ENCODE measurements at regions not wholly inside any gene's neighbourhood (a gene's known extent, or its start where the extent isn't known, plus 50 kb on each side); places are given as distances from the start of the nearest gene placed in this dataset.
A peak's percentile ranks its signal among the peaks of the same experiment; 100 is the strongest.

GRCh38 chr3:177340243-177340830, 143.1 kb upstream of the TBL1XR1 start:
- CTCF ChIA-PET = no interaction called here
- Histone ChIP-seq H3K27me3 (replicated peaks; ENCODE audit: insufficient read depth, low read depth, low read length, poor library complexity) (no peaks in the 10 kb centered on the region), H3K27ac (ENCODE audit: low read depth, low read length, poor library complexity, severe bottlenecking) (peak overlapping the region; percentile 11), H3K36me3 (ENCODE audit: insufficient read depth, low read length, poor library complexity, severe bottlenecking) (no peaks in the 10 kb centered on the region), H3K4me1 (ENCODE audit: insufficient read depth, low read length, poor library complexity, severe bottlenecking) (peaks cover 59% of the 10 kb centered on the region), H3K9me3 (ENCODE audit: low read depth, low read length, poor library complexity, severe bottlenecking) (no peaks in the 10 kb centered on the region), H3K4me3 (ENCODE audit: low read depth, low read length, poor library complexity, severe bottlenecking) (no peak overlapping the region)
- no TSS peak for BruUV-seq (replicated peaks)
- TF ChIP-seq EZH2 (IDR thresholded peaks at IDR 0.05; ENCODE audit: borderline replicate concordance, low read depth, low read length, poor library complexity, severe bottlenecking) (no peak), CTCF (conservative IDR thresholded peaks at IDR 0.05; ENCODE audit: low read depth, low read length) (no peak)
- intact Hi-C loops (cut with micrococcal nuclease; ENCODE audit: unreplicated experiment) = no loop called here
- no peak for DNase-seq (ENCODE audit: low spot score)
- POLR2A ChIA-PET (ENCODE audit: low non-redundant PET) = no interaction called here

- peak; percentile 52 for DNase-seq (ENCODE audit: low spot score)
- no TSS peak for BruUV-seq (replicated peaks)
- no peaks in the 10 kb centered on the region for H3K27me3 ChIP-seq (replicated peaks; ENCODE audit: insufficient read depth, low read depth, low read length, poor library complexity)
- POLR2A ChIA-PET (ENCODE audit: low non-redundant PET) = no interaction called here
- peaks cover 64% of the 10 kb centered on the region for H3K4me1 ChIP-seq (ENCODE audit: insufficient read depth, low read length, poor library complexity, severe bottlenecking)
- no peaks in the 10 kb centered on the region for H3K36me3 ChIP-seq (ENCODE audit: insufficient read depth, low read length, poor library complexity, severe bottlenecking)
- peak overlapping the region; percentile 18 for H3K27ac ChIP-seq (ENCODE audit: low read depth, low read length, poor library complexity, severe bottlenecking)
- no peak for TF ChIP-seq EZH2 (IDR thresholded peaks at IDR 0.05; ENCODE audit: borderline replicate concordance, low read depth, low read length, poor library complexity, severe bottlenecking)
- TF ChIP-seq CTCF (conservative IDR thresholded peaks at IDR 0.05; ENCODE audit: low read depth, low read length) = no peak
- no peaks in the 10 kb centered on the region for H3K9me3 ChIP-seq (ENCODE audit: low read depth, low read length, poor library complexity, severe bottlenecking)
- H3K4me3 ChIP-seq (ENCODE audit: low read depth, low read length, poor library complexity, severe bottlenecking) = no peak overlapping the region
- CTCF ChIA-PET = no interaction called here
- intact Hi-C loops (cut with micrococcal nuclease; ENCODE audit: unreplicated experiment) = no loop called here
Observed at GRCh38 chr3:177341736-177342419, 144.6 kb upstream of the TBL1XR1 start.

- no peak for DNase-seq (ENCODE audit: low spot score)
- H3K9me3 ChIP-seq (ENCODE audit: low read depth, low read length, poor library complexity, severe bottlenecking) = no peaks in the 10 kb centered on the region
- ChIA-PET CTCF (no interaction called here), POLR2A (ENCODE audit: low non-redundant PET) (no interaction called here)
- H3K27me3 ChIP-seq (replicated peaks; ENCODE audit: insufficient read depth, low read depth, low read length, poor library complexity) = no peaks in the 10 kb centered on the region
- H3K36me3 ChIP-seq (ENCODE audit: insufficient read depth, low read length, poor library complexity, severe bottlenecking) = no peaks in the 10 kb centered on the region
- BruUV-seq (replicated peaks) = no TSS peak
- H3K27ac ChIP-seq (ENCODE audit: low read depth, low read length, poor library complexity, severe bottlenecking) = peak overlapping the region; percentile 81
- intact Hi-C loops (cut with micrococcal nuclease; ENCODE audit: unreplicated experiment) = no loop called here
- TF ChIP-seq EZH2 (IDR thresholded peaks at IDR 0.05; ENCODE audit: borderline replicate concordance, low read depth, low read length, poor library complexity, severe bottlenecking) (no peak), CTCF (conservative IDR thresholded peaks at IDR 0.05; ENCODE audit: low read depth, low read length) (no peak)
- H3K4me1 ChIP-seq (ENCODE audit: insufficient read depth, low read length, poor library complexity, severe bottlenecking) = peaks cover 60% of the 10 kb centered on the region
- H3K4me3 ChIP-seq (ENCODE audit: low read depth, low read length, poor library complexity, severe bottlenecking) = no peak overlapping the region
Observed at GRCh38 chr3:177343122-177343625, 145.9 kb upstream of the TBL1XR1 start.

Measured in A673 (cell line).